A673 (cell line): ENCODE measurements at regions not wholly inside any gene's neighbourhood (a gene's known extent, or its start where the extent isn't known, plus 50 kb on each side); places are given as distances from the start of the nearest gene placed in this dataset. TPM values are rescaled to one million over a fixed set of nuclear protein-coding genes. Genes with fewer than 3 reads are reported as not detected.

Experiments used
- BruUV-seq: library from RNA; stranded (reverse); fragments of 400-500 nt; replicated peaks from 2 replicates; lab custom pipeline; 2021; lab: Mats Ljungman, UMichigan
- CTCF ChIA-PET: fragments of 300-600 bp; sonication (Branson Sonifier 250); formaldehyde crosslinking; loops from one replicate; lab custom pipeline; 2022; ENCODE audit warnings: antibody characterized with exemption; lab: Charles Lee
- POLR2A ChIA-PET: fragments of 300-600 bp; sonication (Branson Sonifier 250); formaldehyde crosslinking; loops from one replicate; lab custom pipeline; 2022; ENCODE audit warnings: antibody characterized with exemption; ENCODE audit not compliant: low non-redundant PET; lab: Charles Lee
- DNase-seq: peaks from one replicate; pipeline ENCODE4 v3.0.0-alpha.2; 2015; ENCODE audit warnings: low spot score
- H3K27ac ChIP-seq: fragments of 200-600 bp; sonication (generic); 2 replicates; pipeline ENCODE4 v1.5.1; 2016; ENCODE audit warnings: mixed run types, low read depth, mild to moderate bottlenecking, mixed read lengths, antibody characterized with exemption, low read length; ENCODE audit not compliant: poor library complexity, severe bottlenecking
- H3K27me3 ChIP-seq: fragments of 200-600 bp; sonication (generic); replicated peaks from 2 replicates; pipeline ENCODE4 v1.6.1; 2017; ENCODE audit warnings: mixed run types, low read depth, mild to moderate bottlenecking, mixed read lengths, antibody characterized with exemption, low read length; ENCODE audit not compliant: insufficient read depth, poor library complexity
- H3K36me3 ChIP-seq: fragments of 200-600 bp; sonication (generic); 2 replicates; pipeline ENCODE4 v1.6.1; 2016; ENCODE audit warnings: mixed run types, mild to moderate bottlenecking, mixed read lengths, antibody characterized with exemption, low read length; ENCODE audit not compliant: insufficient read depth, poor library complexity, severe bottlenecking
- H3K4me1 ChIP-seq: fragments of 200-600 bp; sonication (generic); 2 replicates; pipeline ENCODE4 v1.6.1; 2017; ENCODE audit warnings: mixed run types, mild to moderate bottlenecking, mixed read lengths, antibody characterized with exemption, low read length; ENCODE audit not compliant: insufficient read depth, poor library complexity, severe bottlenecking
- H3K4me3 ChIP-seq: fragments of 200-600 bp; sonication (generic); 2 replicates; pipeline ENCODE4 v1.5.1; 2016; ENCODE audit warnings: low read depth, mixed run types, mild to moderate bottlenecking, mixed read lengths, low read length; ENCODE audit not compliant: poor library complexity, severe bottlenecking
- H3K9me3 ChIP-seq: fragments of 200-600 bp; sonication (generic); 2 replicates; pipeline ENCODE4 v1.6.1; 2016; ENCODE audit warnings: mixed run types, low read depth, mild to moderate bottlenecking, mixed read lengths, antibody characterized with exemption, low read length; ENCODE audit not compliant: poor library complexity, severe bottlenecking
- CTCF ChIP-seq: fragments of 300-800, 200-600 bp; sonication (generic); conservative IDR thresholded peaks from 2 replicates; pipeline ENCODE4 v1.5.1; 2017; ENCODE audit warnings: low read depth, mild to moderate bottlenecking, antibody characterized with exemption, low read length, moderate library complexity, mixed read lengths
- EZH2 ChIP-seq: fragments of 200-600 bp; sonication (generic); IDR thresholded peaks from 2 replicates; pipeline ENCODE4 v1.6.1; 2017; ENCODE audit warnings: borderline replicate concordance, low read depth, mild to moderate bottlenecking, mixed read lengths, antibody characterized with exemption, low read length; ENCODE audit not compliant: poor library complexity, severe bottlenecking
- intact Hi-C: fragments of 100-400 bp; cut with micrococcal nuclease; formaldehyde crosslinking; loops from one replicate; pipeline ENCODE4 v1.10.0; 2022; ENCODE audit not compliant: unreplicated experiment
- microRNA-seq: library from miRNA; unstranded; fragments of <30 nt; microRNA quantifications from one replicate; pipeline ENCODE4 v1.2.0, GENCODE V29; 2021

- POLR2A ChIA-PET, result no interaction called here
- BruUV-seq, result no TSS peak
- H3K27ac ChIP-seq, result no peak overlapping the region
- no peaks in the 10 kb centered on the region for H3K36me3 ChIP-seq
- H3K4me1 ChIP-seq, result no peaks in the 10 kb centered on the region
- no peak for DNase-seq
- CTCF ChIA-PET, result no interaction called here
- H3K9me3 ChIP-seq, result no peaks in the 10 kb centered on the region
- H3K4me3 ChIP-seq, result no peak overlapping the region
- TF ChIP-seq CTCF (no peak), EZH2 (no peak)
- intact Hi-C loops, result no loop called here
- H3K27me3 ChIP-seq, result peaks cover 10% of the 10 kb centered on the region
Measured at GRCh38 chr20:7829031-7829430, 111.2 kb downstream of the HAO1 start.

GRCh38 chr20:7829776-7830175, 110.5 kb downstream of the HAO1 start:
- DNase-seq, result no peak
- BruUV-seq, result no TSS peak
- no peaks in the 10 kb centered on the region for H3K4me1 ChIP-seq
- TF ChIP-seq EZH2 (no peak), CTCF (no peak)
- no peaks in the 10 kb centered on the region for H3K36me3 ChIP-seq
- no peaks in the 10 kb centered on the region for H3K9me3 ChIP-seq
- H3K4me3 ChIP-seq, result no peak overlapping the region
- H3K27me3 ChIP-seq, result peaks cover 10% of the 10 kb centered on the region
- H3K27ac ChIP-seq, result no peak overlapping the region
- POLR2A ChIA-PET, result no interaction called here
- CTCF ChIA-PET, result no interaction called here
- intact Hi-C loops, result no loop called here

Small RNAs in the stretch of these regions (microRNA-seq; reads per million reads assigned to microRNA genes)
- not detected for gene MIR8062
